ENCODE measurements at regions not wholly inside any gene's neighbourhood (a gene's known extent, or its start where the extent isn't known, plus 50 kb on each side); places are given as distances from the start of the nearest gene placed in this dataset.
"Not testable (repeated sequence)": the region's sequence is repeated elsewhere in the genome, so short reads cannot be mapped to it uniquely, and the experiment has no call there.

DNA sequence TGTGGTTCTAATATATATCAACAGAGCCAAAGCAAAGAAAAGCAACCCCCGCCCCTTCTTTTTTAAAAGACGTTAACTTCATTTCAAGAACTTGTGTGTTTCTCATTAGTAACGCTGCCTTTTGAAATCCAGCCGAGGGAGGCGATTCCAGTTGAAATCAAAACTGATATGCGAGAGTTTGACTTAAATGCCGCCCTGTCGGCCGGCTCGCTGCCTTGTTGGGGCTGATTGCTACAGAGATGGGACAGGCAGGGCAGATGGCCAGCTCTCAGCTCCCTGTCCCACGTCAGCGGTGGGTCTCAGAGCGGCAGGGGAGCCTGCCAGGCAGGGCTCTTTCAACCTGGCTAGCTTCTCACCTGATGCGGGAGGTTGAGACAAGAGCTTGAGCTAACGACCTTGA is 51.9 kb upstream of the ALX4 start:
- Histone ChIP-seq H3K9ac (ENCODE audit: low read depth, low read length) (no peak overlapping the region), H3K27me3 (ENCODE audit: insufficient read depth, low read length) (no peaks in the 10 kb centered on the region), H3K36me3 (ENCODE audit: insufficient read depth, low read length) (no peaks in the 10 kb centered on the region), H3K27ac (ENCODE audit: low read depth, low read length) (no peak overlapping the region), H3K4me3 (ENCODE audit: low read length) (no peak overlapping the region), H3K4me1 (ENCODE audit: insufficient read depth, low read length) (peaks cover 7% of the 10 kb centered on the region; the same call in 1 of the 2 replicates), H3K9me3 (ENCODE audit: insufficient read depth, low read depth, low read length) (no peaks in the 10 kb centered on the region)
- 83% methylated on average over 15 of the region's 15 CpGs for WGBS

DNA sequence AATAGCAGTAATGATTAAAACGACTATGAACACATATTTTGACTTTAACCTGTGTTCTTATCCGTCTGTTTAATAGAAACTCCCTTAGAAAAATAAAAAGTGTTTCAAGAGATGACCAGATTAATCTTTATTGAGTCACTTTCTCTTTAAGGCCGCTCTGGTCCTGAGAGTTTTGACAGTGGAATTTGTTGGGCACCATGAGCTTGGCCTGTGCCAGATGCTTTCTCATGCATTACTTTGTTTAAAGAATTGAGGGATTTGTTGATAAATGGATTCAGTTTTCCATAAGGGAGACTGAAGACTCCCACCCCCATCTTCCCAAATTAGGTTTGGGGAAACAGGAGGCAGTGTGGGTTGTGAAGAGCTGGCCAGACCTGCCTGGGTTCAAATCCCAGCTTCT is 53.2 kb upstream of the ALX4 start:
- H3K9me3 ChIP-seq (ENCODE audit: insufficient read depth, low read depth, low read length): no peaks in the 10 kb centered on the region
- no peak overlapping the region for H3K4me3 ChIP-seq (ENCODE audit: low read length)
- no peaks in the 10 kb centered on the region for H3K36me3 ChIP-seq (ENCODE audit: insufficient read depth, low read length)
- peaks cover 9% of the 10 kb centered on the region; the same call in 1 of the 2 replicates for H3K4me1 ChIP-seq (ENCODE audit: insufficient read depth, low read length)
- H3K27ac ChIP-seq (ENCODE audit: low read depth, low read length): no peak overlapping the region
- WGBS: 84% methylated on average over 3 of the region's 3 CpGs
- no peak overlapping the region for H3K9ac ChIP-seq (ENCODE audit: low read depth, low read length)
- no peaks in the 10 kb centered on the region for H3K27me3 ChIP-seq (ENCODE audit: insufficient read depth, low read length)

DNA sequence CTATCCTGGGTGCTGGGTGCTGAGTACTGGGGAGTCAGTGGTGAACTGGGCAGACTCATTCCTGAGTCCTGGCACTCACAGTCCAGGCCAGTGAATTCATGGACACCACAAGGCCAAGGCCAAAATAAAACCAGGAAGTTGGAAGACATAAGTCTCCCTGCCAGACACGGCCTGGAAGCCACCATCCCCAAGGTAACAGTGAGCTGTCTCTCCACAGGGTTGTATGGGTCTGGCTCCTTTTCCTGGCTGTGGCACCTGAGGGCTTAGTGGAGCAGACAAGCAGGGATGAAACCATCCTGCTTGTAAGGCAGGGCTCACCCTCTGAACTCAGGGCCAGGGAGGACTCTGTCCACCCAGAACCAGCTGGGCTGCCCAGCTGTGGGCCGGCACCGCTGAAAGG is 54.7 kb upstream of the ALX4 start:
- Histone ChIP-seq H3K27ac (ENCODE audit: low read depth, low read length) (no peak overlapping the region), H3K4me3 (ENCODE audit: low read length) (no peak overlapping the region), H3K27me3 (ENCODE audit: insufficient read depth, low read length) (no peaks in the 10 kb centered on the region), H3K9ac (ENCODE audit: low read depth, low read length) (no peak overlapping the region), H3K4me1 (ENCODE audit: insufficient read depth, low read length) (peaks cover 9% of the 10 kb centered on the region; the same call in 1 of the 2 replicates), H3K36me3 (ENCODE audit: insufficient read depth, low read length) (no peaks in the 10 kb centered on the region), H3K9me3 (ENCODE audit: insufficient read depth, low read depth, low read length) (no peaks in the 10 kb centered on the region)
- 92% methylated on average over 3 of the region's 3 CpGs for WGBS

DNA sequence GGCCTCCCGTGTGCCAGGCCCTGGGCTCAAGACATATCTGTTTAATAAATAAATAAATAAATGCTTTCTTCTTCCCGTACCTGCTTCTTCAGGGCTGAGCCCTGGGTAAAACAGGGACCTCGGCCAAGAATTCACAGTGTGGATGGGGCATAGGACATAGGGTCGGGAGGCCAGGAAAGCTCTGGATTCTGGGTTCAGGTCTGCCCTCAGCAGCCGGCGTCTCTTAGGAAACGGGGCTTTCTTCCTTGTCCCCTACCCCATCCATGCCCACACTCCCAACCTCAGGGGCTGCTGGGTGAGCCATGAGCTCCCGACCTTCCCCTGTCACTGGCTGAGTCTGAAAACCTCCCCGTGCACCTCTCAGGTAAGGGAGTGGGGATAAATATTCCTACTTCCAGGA is 55.7 kb upstream of the ALX4 start:
- Histone ChIP-seq H3K27ac (ENCODE audit: low read depth, low read length) (no peak overlapping the region), H3K36me3 (ENCODE audit: insufficient read depth, low read length) (no peaks in the 10 kb centered on the region), H3K4me3 (ENCODE audit: low read length) (no peak overlapping the region), H3K9me3 (ENCODE audit: insufficient read depth, low read depth, low read length) (no peaks in the 10 kb centered on the region), H3K9ac (ENCODE audit: low read depth, low read length) (no peak overlapping the region), H3K4me1 (ENCODE audit: insufficient read depth, low read length) (peaks cover 9% of the 10 kb centered on the region; the same call in 1 of the 2 replicates), H3K27me3 (ENCODE audit: insufficient read depth, low read length) (no peaks in the 10 kb centered on the region)
- WGBS: 85% methylated on average over 8 of the region's 9 CpGs

GRCh38 chr11:44366026-44366425 is 56.1 kb upstream of the ALX4 start:
- no peaks in the 10 kb centered on the region for H3K36me3 ChIP-seq (ENCODE audit: insufficient read depth, low read length)
- H3K4me1 ChIP-seq (ENCODE audit: insufficient read depth, low read length): peaks cover 9% of the 10 kb centered on the region; the same call in 1 of the 2 replicates
- H3K27ac ChIP-seq (ENCODE audit: low read depth, low read length): no peak overlapping the region
- WGBS: 84% methylated on average over 6 of the region's 6 CpGs
- no peaks in the 10 kb centered on the region for H3K27me3 ChIP-seq (ENCODE audit: insufficient read depth, low read length)
- H3K9ac ChIP-seq (ENCODE audit: low read depth, low read length): no peak overlapping the region
- no peaks in the 10 kb centered on the region for H3K9me3 ChIP-seq (ENCODE audit: insufficient read depth, low read depth, low read length)
- no peak overlapping the region for H3K4me3 ChIP-seq (ENCODE audit: low read length)

DNA sequence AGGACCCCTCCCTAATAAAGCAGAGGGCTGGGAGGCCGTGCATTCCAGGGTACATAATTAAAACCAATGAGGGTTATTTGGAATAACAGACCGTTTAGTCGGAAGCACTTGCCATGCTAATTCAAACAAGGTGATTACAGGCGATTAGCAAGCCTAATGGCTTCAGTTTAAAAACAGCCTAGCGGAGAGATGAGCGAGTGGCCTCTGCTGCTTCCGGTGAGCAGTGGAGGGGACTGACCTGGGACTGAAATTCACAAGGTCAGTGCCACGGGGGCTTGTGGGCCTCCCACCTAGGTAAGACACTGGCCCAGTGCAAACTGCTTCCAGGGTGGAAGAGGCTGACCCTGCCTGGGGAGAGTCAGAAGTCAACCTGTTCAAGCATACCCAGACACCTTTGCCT is 56.8 kb upstream of the ALX4 start:
- WGBS: 32% methylated on average over 8 of the region's 8 CpGs
- H3K4me3 ChIP-seq (ENCODE audit: low read length): no peak overlapping the region
- H3K27me3 ChIP-seq (ENCODE audit: insufficient read depth, low read length): no peaks in the 10 kb centered on the region
- no peaks in the 10 kb centered on the region for H3K9me3 ChIP-seq (ENCODE audit: insufficient read depth, low read depth, low read length)
- no peak overlapping the region for H3K27ac ChIP-seq (ENCODE audit: low read depth, low read length)
- H3K4me1 ChIP-seq (ENCODE audit: insufficient read depth, low read length): peaks cover 9% of the 10 kb centered on the region; the same call in 1 of the 2 replicates
- no peaks in the 10 kb centered on the region for H3K36me3 ChIP-seq (ENCODE audit: insufficient read depth, low read length)
- H3K9ac ChIP-seq (ENCODE audit: low read depth, low read length): no peak overlapping the region

DNA sequence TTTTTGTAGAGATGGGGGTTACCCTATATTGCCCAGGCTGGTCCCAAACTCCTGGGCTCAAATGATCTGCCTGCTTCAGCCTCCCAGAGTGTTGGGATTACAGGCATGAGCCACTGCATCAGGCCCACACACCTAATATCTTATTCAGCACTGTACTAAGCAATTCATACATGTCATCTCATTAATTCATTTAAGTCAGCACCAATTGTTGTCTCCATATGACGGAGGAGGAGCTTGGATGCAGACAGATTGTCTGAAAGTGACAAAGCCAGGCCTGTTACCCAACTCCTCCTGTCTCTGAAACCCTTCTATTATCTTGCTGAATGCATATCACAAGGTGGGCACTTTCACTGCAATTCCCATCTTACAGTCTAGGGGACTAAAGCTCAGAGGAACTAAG is 57.5 kb upstream of the ALX4 start:
- Histone ChIP-seq H3K4me3 (ENCODE audit: low read length) (no peak overlapping the region), H3K27me3 (ENCODE audit: insufficient read depth, low read length) (no peaks in the 10 kb centered on the region), H3K9me3 (ENCODE audit: insufficient read depth, low read depth, low read length) (no peaks in the 10 kb centered on the region), H3K27ac (ENCODE audit: low read depth, low read length) (no peak overlapping the region), H3K36me3 (ENCODE audit: insufficient read depth, low read length) (no peaks in the 10 kb centered on the region), H3K4me1 (ENCODE audit: insufficient read depth, low read length) (peaks cover 9% of the 10 kb centered on the region; the same call in 1 of the 2 replicates), H3K9ac (ENCODE audit: low read depth, low read length) (no peak overlapping the region)
- WGBS: 92% methylated on average over 1 of the region's 1 CpG

DNA sequence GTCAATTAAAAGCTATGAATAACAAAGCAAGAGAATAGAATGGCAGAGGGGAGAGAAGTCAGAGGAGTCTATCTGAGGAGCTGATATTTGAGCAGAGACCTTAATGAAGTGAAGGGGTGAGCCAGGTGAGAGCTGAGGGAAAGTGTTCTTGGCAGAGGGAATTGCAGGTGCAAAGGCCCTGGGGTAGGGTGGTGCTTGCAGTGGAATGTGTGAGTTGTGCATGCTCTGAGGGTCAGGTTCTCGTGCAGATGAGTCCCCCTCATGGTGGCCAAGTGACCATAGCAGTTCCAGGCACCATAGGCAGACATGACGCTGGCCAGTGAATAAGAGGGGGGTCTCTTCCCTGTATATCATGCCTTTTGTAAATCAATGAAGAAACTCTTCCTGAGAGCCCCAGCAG is 58.9 kb upstream of the ALX4 start:
- peaks cover 9% of the 10 kb centered on the region; the same call in 1 of the 2 replicates for H3K4me1 ChIP-seq (ENCODE audit: insufficient read depth, low read length)
- H3K9ac ChIP-seq (ENCODE audit: low read depth, low read length): no peak overlapping the region
- H3K9me3 ChIP-seq (ENCODE audit: insufficient read depth, low read depth, low read length): no peaks in the 10 kb centered on the region
- peaks cover 4% of the 10 kb centered on the region; the same call in 1 of the 2 replicates for H3K27me3 ChIP-seq (ENCODE audit: insufficient read depth, low read length)
- WGBS: 90% methylated on average over 2 of the region's 2 CpGs
- H3K4me3 ChIP-seq (ENCODE audit: low read length): no peak overlapping the region
- H3K27ac ChIP-seq (ENCODE audit: low read depth, low read length): no peak overlapping the region
- no peaks in the 10 kb centered on the region for H3K36me3 ChIP-seq (ENCODE audit: insufficient read depth, low read length)

DNA sequence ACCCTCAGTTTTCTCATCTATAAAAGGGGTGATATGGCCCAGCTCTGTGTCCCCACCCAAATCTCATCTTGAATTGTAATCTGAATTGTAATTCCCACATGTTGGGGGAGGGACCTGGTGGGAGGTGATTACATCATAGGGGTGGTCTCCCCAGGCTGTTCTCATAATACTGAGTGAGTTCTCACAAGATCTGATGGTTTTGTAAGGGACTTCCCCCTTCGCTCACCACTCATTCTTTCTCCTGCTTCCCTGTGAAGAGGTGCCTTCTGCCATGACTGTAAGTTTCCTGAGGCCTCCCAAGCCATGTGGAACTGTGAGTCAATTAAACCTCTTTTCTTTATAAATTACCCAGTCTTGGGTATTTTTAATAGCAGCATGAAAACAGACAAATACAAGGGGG is 61.1 kb upstream of the ALX4 start:
- H3K9ac ChIP-seq (ENCODE audit: low read depth, low read length); H3K4me1 ChIP-seq (ENCODE audit: insufficient read depth, low read length); H3K27me3 ChIP-seq (ENCODE audit: insufficient read depth, low read length); H3K4me3 ChIP-seq (ENCODE audit: low read length); H3K9me3 ChIP-seq (ENCODE audit: insufficient read depth, low read depth, low read length); H3K36me3 ChIP-seq (ENCODE audit: insufficient read depth, low read length); H3K27ac ChIP-seq (ENCODE audit: low read depth, low read length): not testable (repeated sequence)
- 100% methylated on average over 1 of the region's 1 CpG for WGBS

GRCh38 chr11:44371706-44372105 is 61.8 kb upstream of the ALX4 start:
- Histone ChIP-seq H3K4me3 (ENCODE audit: low read length) (no peak overlapping the region), H3K9ac (ENCODE audit: low read depth, low read length) (no peak overlapping the region), H3K27ac (ENCODE audit: low read depth, low read length) (no peak overlapping the region), H3K36me3 (ENCODE audit: insufficient read depth, low read length) (no peaks in the 10 kb centered on the region), H3K9me3 (ENCODE audit: insufficient read depth, low read depth, low read length) (no peaks in the 10 kb centered on the region), H3K4me1 (ENCODE audit: insufficient read depth, low read length) (peaks cover 3% of the 10 kb centered on the region; the same call in 1 of the 2 replicates), H3K27me3 (ENCODE audit: insufficient read depth, low read length) (peaks cover 7% of the 10 kb centered on the region)
- 95% methylated on average over 4 of the region's 4 CpGs for WGBS

DNA sequence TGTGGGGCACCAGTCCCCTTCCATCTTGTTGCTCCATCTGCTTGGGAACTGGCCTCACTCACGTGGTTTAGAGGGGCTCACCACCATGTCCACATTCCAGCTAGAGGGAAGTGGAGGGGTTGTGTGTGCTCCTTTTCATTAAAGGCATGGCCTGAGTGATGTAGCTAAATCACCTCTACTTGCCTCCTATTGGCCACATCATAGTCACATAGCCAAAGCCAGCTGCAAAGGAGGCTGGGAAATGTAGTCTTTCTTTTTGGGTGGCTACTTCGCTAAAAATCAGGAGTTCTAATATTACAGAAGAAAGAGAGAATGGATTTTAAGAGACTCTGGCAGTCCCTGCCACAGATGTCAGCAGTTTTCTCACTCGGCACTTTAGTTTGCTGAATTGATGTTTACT is 63.0 kb upstream of the ALX4 start:
- no peak overlapping the region for H3K4me3 ChIP-seq (ENCODE audit: low read length)
- 75% methylated on average over 3 of the region's 3 CpGs for WGBS
- no peaks in the 10 kb centered on the region for H3K9me3 ChIP-seq (ENCODE audit: insufficient read depth, low read depth, low read length)

DNA sequence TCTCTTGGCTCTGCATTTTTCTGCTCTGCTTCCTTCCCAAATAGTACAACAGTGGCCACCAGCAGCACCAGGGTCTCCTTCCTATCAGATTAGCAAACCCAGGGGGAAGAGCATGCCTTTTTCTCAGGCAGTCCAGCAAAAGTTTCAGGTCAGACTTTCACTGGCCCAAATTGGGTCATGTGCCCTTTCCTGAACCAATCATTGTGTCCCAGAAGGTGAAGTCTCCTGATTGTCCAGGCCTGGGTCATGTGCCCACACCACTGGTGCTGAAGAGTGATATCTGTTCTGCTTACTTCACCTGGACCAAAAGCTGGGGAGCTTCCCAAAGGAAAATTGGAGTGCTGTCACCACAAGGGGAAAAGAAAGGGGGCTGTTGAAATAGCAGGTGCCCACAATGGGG is 64.1 kb upstream of the ALX4 start:
- no peaks in the 10 kb centered on the region for H3K4me1 ChIP-seq (ENCODE audit: insufficient read depth, low read length)
- H3K4me3 ChIP-seq (ENCODE audit: low read length): no peak overlapping the region
- no peak overlapping the region for H3K27ac ChIP-seq (ENCODE audit: low read depth, low read length)
- no peaks in the 10 kb centered on the region for H3K36me3 ChIP-seq (ENCODE audit: insufficient read depth, low read length)
- H3K27me3 ChIP-seq (ENCODE audit: insufficient read depth, low read length): peaks cover 7% of the 10 kb centered on the region
- H3K9ac ChIP-seq (ENCODE audit: low read depth, low read length): no peak overlapping the region
- H3K9me3 ChIP-seq (ENCODE audit: insufficient read depth, low read depth, low read length): no peaks in the 10 kb centered on the region

More for the DNA sequence above, 63.0 kb upstream of the ALX4 start:
- H3K4me1 ChIP-seq (ENCODE audit: insufficient read depth, low read length): no peaks in the 10 kb centered on the region
- no peaks in the 10 kb centered on the region for H3K36me3 ChIP-seq (ENCODE audit: insufficient read depth, low read length)
- H3K27ac ChIP-seq (ENCODE audit: low read depth, low read length): no peak overlapping the region
- H3K27me3 ChIP-seq (ENCODE audit: insufficient read depth, low read length): peaks cover 7% of the 10 kb centered on the region
- H3K9ac ChIP-seq (ENCODE audit: low read depth, low read length): no peak overlapping the region
